MM.1S (cell line): ENCODE measurements at regions not wholly inside any gene's neighbourhood (a gene's known extent, or its start where the extent isn't known, plus 50 kb on each side); places are given as distances from the start of the nearest gene placed in this dataset.

ENCODE experiments used
- EZH2 ChIP-seq: fragments of 300-600 bp; sonication (generic); optimal IDR thresholded peaks from 2 replicates; pipeline ENCODE3; 2017; ENCODE audit warnings: low read depth, mild to moderate bottlenecking, antibody characterized with exemption, low read length, mixed read lengths
- TF ChIP-seq, protein P1 (sequence below): fragments of 300-600 bp; sonication (generic); IDR thresholded peaks from 2 replicates; pipeline ENCODE4 v1.5.1; 2016; ENCODE audit warnings: antibody characterized with exemption, low read length, mixed read lengths

DNA sequence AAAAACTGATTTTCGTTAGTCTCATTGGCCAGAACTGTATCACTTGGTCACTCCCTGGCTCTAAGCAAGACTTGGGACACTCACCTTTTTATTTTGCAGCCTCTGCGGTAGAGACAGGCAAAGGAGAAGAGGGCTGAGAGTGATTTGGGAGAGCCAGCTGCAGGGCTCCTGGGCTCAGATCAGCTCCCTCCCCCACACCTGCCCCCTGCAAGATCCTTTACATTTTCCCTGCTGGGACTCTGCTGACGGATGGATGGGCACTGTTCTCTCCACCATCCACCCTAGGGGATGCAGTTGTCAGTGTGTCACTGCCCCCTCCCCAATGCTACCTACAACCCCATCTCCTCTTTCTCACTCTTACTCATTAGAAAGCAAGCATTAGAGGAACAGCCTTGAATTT, 301.1 kb upstream of the KAZN start:
- no peak for TF ChIP-seq EZH2
- TF ChIP-seq, protein P1, sequence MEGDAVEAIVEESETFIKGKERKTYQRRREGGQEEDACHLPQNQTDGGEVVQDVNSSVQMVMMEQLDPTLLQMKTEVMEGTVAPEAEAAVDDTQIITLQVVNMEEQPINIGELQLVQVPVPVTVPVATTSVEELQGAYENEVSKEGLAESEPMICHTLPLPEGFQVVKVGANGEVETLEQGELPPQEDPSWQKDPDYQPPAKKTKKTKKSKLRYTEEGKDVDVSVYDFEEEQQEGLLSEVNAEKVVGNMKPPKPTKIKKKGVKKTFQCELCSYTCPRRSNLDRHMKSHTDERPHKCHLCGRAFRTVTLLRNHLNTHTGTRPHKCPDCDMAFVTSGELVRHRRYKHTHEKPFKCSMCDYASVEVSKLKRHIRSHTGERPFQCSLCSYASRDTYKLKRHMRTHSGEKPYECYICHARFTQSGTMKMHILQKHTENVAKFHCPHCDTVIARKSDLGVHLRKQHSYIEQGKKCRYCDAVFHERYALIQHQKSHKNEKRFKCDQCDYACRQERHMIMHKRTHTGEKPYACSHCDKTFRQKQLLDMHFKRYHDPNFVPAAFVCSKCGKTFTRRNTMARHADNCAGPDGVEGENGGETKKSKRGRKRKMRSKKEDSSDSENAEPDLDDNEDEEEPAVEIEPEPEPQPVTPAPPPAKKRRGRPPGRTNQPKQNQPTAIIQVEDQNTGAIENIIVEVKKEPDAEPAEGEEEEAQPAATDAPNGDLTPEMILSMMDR, result no peak
